ENCODE measurements at regions not wholly inside any gene's neighbourhood (a gene's known extent, or its start where the extent isn't known, plus 50 kb on each side); places are given as distances from the start of the nearest gene placed in this dataset.
"Not testable (repeated sequence)": the region's sequence is repeated elsewhere in the genome, so short reads cannot be mapped to it uniquely, and the experiment has no call there.

- Histone ChIP-seq H3K9me3 (no peaks in the 10 kb centered on the region), H3K4me3 (no peak overlapping the region), H3K27ac (no peak overlapping the region), H3K36me3 (no peaks in the 10 kb centered on the region), H3K4me1 (no peaks in the 10 kb centered on the region), H3K27me3 (peaks cover 0 to 5% of the 10 kb centered on the region in 2 donors)
- no peak for DNase-seq (ENCODE audit: low spot score in 2 of 2)
- TF ChIP-seq CTCF (IDR thresholded peaks at IDR 0.05) (no peak), POLR2AphosphoS5 (IDR thresholded peaks at IDR 0.05) (no peak), POLR2A (IDR thresholded peaks at IDR 0.05) (no peak)
- intact Hi-C loops (cut with DNase I; ENCODE audit: low total_unique reads), result no loop called here
Measured at GRCh38 chr7:142646386-142647140, 102.7 kb upstream of the PRSS1 start.

- Histone ChIP-seq H3K9me3 (no peaks in the 10 kb centered on the region), H3K4me1 (no peaks in the 10 kb centered on the region), H3K27ac (no peak overlapping the region), H3K4me3 (no peak overlapping the region), H3K27me3 (peaks cover 0 to 6% of the 10 kb centered on the region in 2 donors), H3K36me3 (no peaks in the 10 kb centered on the region)
- intact Hi-C loops (cut with DNase I; ENCODE audit: low total_unique reads), result no loop called here
- no peak for TF ChIP-seq CTCF (IDR thresholded peaks at IDR 0.05)
- TF ChIP-seq POLR2A (IDR thresholded peaks at IDR 0.05), result no peak
- TF ChIP-seq POLR2AphosphoS5 (IDR thresholded peaks at IDR 0.05), result no peak
- no peak for DNase-seq (ENCODE audit: low spot score in 2 of 2)
Measured at GRCh38 chr7:142645777-142646176, 103.5 kb upstream of the PRSS1 start.

- intact Hi-C loops (cut with DNase I; ENCODE audit: low total_unique reads), result no loop called here
Measured at GRCh38 chr7:142642316-142642715, 107.0 kb upstream of the PRSS1 start.

GRCh38 chr7:142641252-142641651 is 108.0 kb upstream of the PRSS1 start:
- intact Hi-C loops (cut with DNase I; ENCODE audit: low total_unique reads); DNase-seq (ENCODE audit: low spot score in 2 of 2): not testable (repeated sequence)

More at GRCh38 chr7:142642316-142642715, 107.0 kb upstream of the PRSS1 start:
- Histone ChIP-seq H3K27me3 (peaks cover 0 to 6% of the 10 kb centered on the region in 2 donors), H3K27ac (no peak overlapping the region), H3K36me3 (no peaks in the 10 kb centered on the region), H3K4me1 (no peaks in the 10 kb centered on the region), H3K9me3 (no peaks in the 10 kb centered on the region), H3K4me3 (no peak overlapping the region)
- TF ChIP-seq CTCF (IDR thresholded peaks at IDR 0.05), result no peak
- TF ChIP-seq POLR2A (IDR thresholded peaks at IDR 0.05), result no peak
- no peak for TF ChIP-seq POLR2AphosphoS5 (IDR thresholded peaks at IDR 0.05)
- no peak for DNase-seq (ENCODE audit: low spot score in 2 of 2)

GRCh38 chr7:142638581-142638980 is 110.7 kb upstream of the PRSS1 start:
- TF ChIP-seq CTCF (IDR thresholded peaks at IDR 0.05), result no peak
- TF ChIP-seq POLR2AphosphoS5 (IDR thresholded peaks at IDR 0.05), result no peak
- TF ChIP-seq POLR2A (IDR thresholded peaks at IDR 0.05), result no peak
- H3K27me3 ChIP-seq, result peaks cover 0 to 6% of the 10 kb centered on the region in 2 donors
- intact Hi-C loops (cut with DNase I; ENCODE audit: low total_unique reads), result no loop called here
- no peak overlapping the region for H3K4me3 ChIP-seq
- H3K36me3 ChIP-seq, result no peaks in the 10 kb centered on the region
- no peak for DNase-seq (ENCODE audit: low spot score in 2 of 2)
- no peaks in the 10 kb centered on the region for H3K9me3 ChIP-seq
- H3K27ac ChIP-seq, result no peak overlapping the region
- no peaks in the 10 kb centered on the region for H3K4me1 ChIP-seq

More at GRCh38 chr7:142641252-142641651, 108.0 kb upstream of the PRSS1 start:
- H3K27me3 ChIP-seq, H3K4me1 ChIP-seq, H3K36me3 ChIP-seq, H3K4me3 ChIP-seq, H3K27ac ChIP-seq, H3K9me3 ChIP-seq: not testable (repeated sequence)

All from breast epithelium (tissue), 4 donors.